Mesendoderm (in vitro differentiated cells): ENCODE measurements at regions not wholly inside any gene's neighbourhood (a gene's known extent, or its start where the extent isn't known, plus 50 kb on each side); places are given as distances from the start of the nearest gene placed in this dataset.
"Not testable (repeated sequence)": the region's sequence is repeated elsewhere in the genome, so short reads cannot be mapped to it uniquely, and the experiment has no call there.

Experiments used
- DNase-seq: peaks from one replicate; pipeline ENCODE4 v3.0.0; 2013
- H2AK5ac ChIP-seq: 2 replicates; pipeline ENCODE4 v1.6.1; 2013; ENCODE audit warnings: low read length, inconsistent platforms
- H2BK120ac ChIP-seq: 2 replicates; pipeline ENCODE4 v1.6.1; 2013; ENCODE audit warnings: low read depth, mild to moderate bottlenecking, low read length, moderate library complexity, mixed read lengths
- H2BK15ac ChIP-seq: replicated peaks from 2 replicates; pipeline ENCODE4 v1.6.1; 2013; ENCODE audit warnings: low read depth, mild to moderate bottlenecking, moderate library complexity
- H2BK5ac ChIP-seq: 2 replicates; pipeline ENCODE4 v1.6.1; 2013; ENCODE audit warnings: low read length, inconsistent platforms
- H3K18ac ChIP-seq: 2 replicates; pipeline ENCODE4 v1.6.1; 2013; ENCODE audit warnings: mild to moderate bottlenecking, low read length, mixed read lengths
- H3K23ac ChIP-seq: one replicate; pipeline ENCODE4 v1.6.1; 2013; ENCODE audit warnings: low read length
- H3K27ac ChIP-seq: 2 replicates; pipeline ENCODE4 v1.5.1; 2013; ENCODE audit warnings: low read depth, mild to moderate bottlenecking, inconsistent platforms, low read length, moderate library complexity
- H3K27me3 ChIP-seq: 2 replicates; pipeline ENCODE4 v1.6.1; 2013; ENCODE audit warnings: low read length, control low read depth, mild to moderate bottlenecking, inconsistent platforms; ENCODE audit not compliant: insufficient read depth, poor library complexity
- H3K36me3 ChIP-seq: 2 replicates; pipeline ENCODE4 v1.6.1; 2013; ENCODE audit warnings: low read length, inconsistent platforms; ENCODE audit not compliant: control insufficient read depth, insufficient read depth
- H3K4ac ChIP-seq: one replicate; pipeline ENCODE4 v1.6.1; 2013; ENCODE audit warnings: low read depth, mild to moderate bottlenecking, low read length, moderate library complexity
- H3K4me1 ChIP-seq: 2 replicates; pipeline ENCODE4 v1.6.1; 2013; ENCODE audit warnings: low read depth, low read length, inconsistent platforms; ENCODE audit not compliant: control insufficient read depth
- H3K4me2 ChIP-seq: 2 replicates; pipeline ENCODE4 v1.6.1; 2013; ENCODE audit warnings: low read length
- H3K4me3 ChIP-seq: 2 replicates; pipeline ENCODE4 v1.5.1; 2013; ENCODE audit warnings: mild to moderate bottlenecking, low read length
- H3K56ac ChIP-seq: one replicate; pipeline ENCODE4 v1.6.1; 2013; ENCODE audit warnings: low read length
- H3K79me1 ChIP-seq: 2 replicates; pipeline ENCODE4 v1.6.1; 2013; ENCODE audit warnings: low read length, inconsistent platforms
- H3K79me2 ChIP-seq: 2 replicates; pipeline ENCODE4 v1.6.1; 2013; ENCODE audit warnings: mild to moderate bottlenecking, low read length; ENCODE audit not compliant: control insufficient read depth, insufficient read depth
- H3K9ac ChIP-seq: 2 replicates; pipeline ENCODE4 v1.6.1; 2013; ENCODE audit warnings: low read length, inconsistent platforms
- H4K5ac ChIP-seq: one replicate; pipeline ENCODE4 v1.6.1; 2013; ENCODE audit warnings: low read length
- H4K8ac ChIP-seq: one replicate; pipeline ENCODE4 v1.6.1; 2013; ENCODE audit warnings: low read depth, mild to moderate bottlenecking, control low read depth, low read length, moderate library complexity
- WGBS: extraction: QIAGEN DNeasy Blood & Tissue Kit; methylation state at CpG from one replicate; pipeline ENCODE4 v1.1.7; 2013; ENCODE audit warnings: low lambda C conversion rate, missing lambda C conversion rate; ENCODE audit not compliant: insufficient coverage; ENCODE audit errors: extremely low coverage; 5-methylcytosine and 5-hydroxymethylcytosine counted together

GRCh38 chr1:120552190-120552589 lies 137.4 kb downstream of the NBPF8 start:
- H3K56ac ChIP-seq, H3K23ac ChIP-seq, H3K27ac ChIP-seq: not testable (repeated sequence)

GRCh38 chr1:120557605-120558302 lies 142.9 kb downstream of the NBPF8 start:
- no CpG with 5 or more reads among the region's 46 CpGs for WGBS
- not testable (repeated sequence) for H2BK15ac ChIP-seq, H3K23ac ChIP-seq, H3K4me2 ChIP-seq, H3K27ac ChIP-seq, H3K4ac ChIP-seq, H3K56ac ChIP-seq, H4K8ac ChIP-seq, H3K79me2 ChIP-seq, H3K79me1 ChIP-seq, H3K9ac ChIP-seq, H4K5ac ChIP-seq, H3K27me3 ChIP-seq, H3K4me3 ChIP-seq, H2AK5ac ChIP-seq, H3K36me3 ChIP-seq, H2BK5ac ChIP-seq, H3K18ac ChIP-seq, H2BK120ac ChIP-seq, H3K4me1 ChIP-seq
- peak; percentile 12 for DNase-seq

More at GRCh38 chr1:120552190-120552589, 137.4 kb downstream of the NBPF8 start:
- not testable (repeated sequence) for H3K18ac ChIP-seq, H3K27me3 ChIP-seq, H2BK15ac ChIP-seq, H3K79me2 ChIP-seq, DNase-seq, H3K4me1 ChIP-seq, H3K9ac ChIP-seq, H3K36me3 ChIP-seq, H3K79me1 ChIP-seq, H2BK120ac ChIP-seq, H4K5ac ChIP-seq, H3K4me3 ChIP-seq, H4K8ac ChIP-seq, H3K4ac ChIP-seq, H2BK5ac ChIP-seq, H3K4me2 ChIP-seq, H2AK5ac ChIP-seq

- not testable (repeated sequence) for H2BK5ac ChIP-seq, H2BK15ac ChIP-seq, H3K4me1 ChIP-seq, H2BK120ac ChIP-seq, H3K23ac ChIP-seq, H4K8ac ChIP-seq, H2AK5ac ChIP-seq, H4K5ac ChIP-seq, H3K36me3 ChIP-seq, H3K27me3 ChIP-seq, H3K4ac ChIP-seq, H3K4me2 ChIP-seq, H3K79me1 ChIP-seq, H3K18ac ChIP-seq, H3K4me3 ChIP-seq, H3K79me2 ChIP-seq
- Histone ChIP-seq H3K27ac (peak overlapping the region; percentile 62), H3K56ac (peak overlapping the region; percentile 76), H3K9ac (peak overlapping the region; percentile 57)
- DNase-seq: peak; percentile 91
- WGBS: no CpG with 5 or more reads among the region's 72 CpGs
Observed at GRCh38 chr1:120558303-120559060, 143.6 kb downstream of the NBPF8 start.

GRCh38 chr1:120561767-120562166 lies 146.9 kb downstream of the NBPF8 start:
- H2BK5ac ChIP-seq, H3K56ac ChIP-seq, H3K27ac ChIP-seq, H3K4ac ChIP-seq, H3K27me3 ChIP-seq, H2BK15ac ChIP-seq, H2AK5ac ChIP-seq, DNase-seq, H4K5ac ChIP-seq, H3K4me1 ChIP-seq, H3K23ac ChIP-seq, H3K79me2 ChIP-seq, H3K79me1 ChIP-seq, H3K4me3 ChIP-seq, H2BK120ac ChIP-seq, H3K36me3 ChIP-seq, H3K9ac ChIP-seq, H3K18ac ChIP-seq, H4K8ac ChIP-seq, H3K4me2 ChIP-seq: not testable (repeated sequence)
- no CpG with 5 or more reads among the region's 3 CpGs for WGBS

- not testable (repeated sequence) for H3K36me3 ChIP-seq, H3K9ac ChIP-seq, H3K79me1 ChIP-seq, H3K4me2 ChIP-seq, H2BK5ac ChIP-seq, H3K4me1 ChIP-seq, H3K4ac ChIP-seq, H2BK120ac ChIP-seq, H3K4me3 ChIP-seq, H3K56ac ChIP-seq, H4K5ac ChIP-seq, H3K79me2 ChIP-seq, H3K27me3 ChIP-seq, H3K27ac ChIP-seq, H3K18ac ChIP-seq, H3K23ac ChIP-seq, H2AK5ac ChIP-seq, H4K8ac ChIP-seq, DNase-seq, H2BK15ac ChIP-seq
- no CpG with 5 or more reads among the region's 1 CpG for WGBS
Observed at GRCh38 chr1:120565396-120565795, 150.6 kb downstream of the NBPF8 start.
